HepG2 (cell line): ENCODE measurements at regions not wholly inside any gene's neighbourhood (a gene's known extent, or its start where the extent isn't known, plus 50 kb on each side); places are given as distances from the start of the nearest gene placed in this dataset.

ENCODE experiments used
- CTCF ChIP-seq: sonication (generic); formaldehyde crosslinking; IDR thresholded peaks from 2 replicates; pipeline ENCODE4 v1.5.0; 2020; ENCODE audit warnings: mild to moderate bottlenecking, missing genetic modification reagents, moderate library complexity
- EP300 ChIP-seq, 3 experiments: sonication (generic) in 1 of 3; formaldehyde crosslinking in 1 of 3; IDR thresholded peaks; 2 replicates each; pipeline versions ENCODE4 v1.5.1 to v1.6.1; 2011 to 2020; ENCODE audit warnings: low read depth in 2 of 3, low read length in 2 of 3, borderline replicate concordance in 1 of 3, improper control_type of control experiment in 1 of 3, mild to moderate bottlenecking in 1 of 3, missing genetic modification reagents in 1 of 3, moderate library complexity in 1 of 3
- HOXA7 ChIP-seq: sonication (generic); formaldehyde crosslinking; IDR thresholded peaks from 2 replicates; pipeline ENCODE4 v1.8.1; 2022; ENCODE audit warnings: mild to moderate bottlenecking, missing genetic modification reagents, moderate library complexity
- MLLT10 ChIP-seq: sonication (generic); formaldehyde crosslinking; IDR thresholded peaks from 2 replicates; pipeline ENCODE4 v1.4.0; 2020; ENCODE audit warnings: missing genetic modification reagents
- POLR2AphosphoS2 ChIP-seq: IDR thresholded peaks from 2 replicates; pipeline ENCODE4 v1.6.1; 2011; ENCODE audit warnings: low read depth, low read length, improper control_type of control experiment
- REST ChIP-seq, 2 experiments: IDR thresholded peaks; 2 replicates each; pipeline ENCODE4 v1.6.1; 2011 to 2012; ENCODE audit warnings: low read length in 2 of 2, borderline replicate concordance in 1 of 2, low read depth in 1 of 2, mild to moderate bottlenecking in 1 of 2, moderate library complexity in 1 of 2
- ZNF629 ChIP-seq: sonication (generic); formaldehyde crosslinking; conservative IDR thresholded peaks from 2 replicates; pipeline ENCODE4 v1.5.0; 2020; ENCODE audit warnings: missing genetic modification reagents
- ZNF747 ChIP-seq: sonication (generic); formaldehyde crosslinking; IDR thresholded peaks from 2 replicates; pipeline ENCODE4 v1.8.1; 2023; ENCODE audit warnings: missing genetic modification reagents, mild to moderate bottlenecking, borderline replicate concordance
- TF ChIP-seq, protein P1 (sequence below): sonication (generic); formaldehyde crosslinking; IDR thresholded peaks from 2 replicates; pipeline ENCODE4 v1.4.0; 2020; ENCODE audit warnings: missing genetic modification reagents

DNA sequence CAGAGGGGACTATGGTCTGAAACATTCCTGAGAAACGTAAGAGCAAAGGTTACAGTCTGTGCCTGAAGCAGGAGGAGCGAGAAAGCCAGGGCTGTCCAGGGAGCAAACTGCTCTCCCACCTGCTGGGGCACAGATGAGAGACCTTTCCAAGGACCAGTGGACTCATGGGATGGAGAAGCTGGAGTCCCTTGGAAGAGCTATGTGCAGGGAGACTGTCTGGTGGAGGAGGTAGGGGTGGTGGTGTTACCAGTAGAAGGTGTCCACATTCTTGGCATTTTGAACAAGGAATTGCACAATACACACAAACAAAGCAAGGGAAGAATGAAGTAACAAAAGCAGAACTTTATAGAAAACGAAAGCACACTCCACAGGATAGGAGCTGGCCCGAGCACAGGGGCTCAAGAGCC lies 97.9 kb upstream of the CYRIA start:
- no peak for TF ChIP-seq POLR2AphosphoS2
- no peak for TF ChIP-seq REST (IDR thresholded peaks at IDR 0.05; ENCODE audit: borderline replicate concordance in 1 of 2, low read depth in 1 of 2, low read length in 2 of 2)
- no peak for TF ChIP-seq CTCF (CRISPR knock-in tag)
- TF ChIP-seq ZNF747 (CRISPR knock-in tag): no peak
- TF ChIP-seq HOXA7: no peak
- no peak for TF ChIP-seq EP300 (IDR thresholded peaks at IDR 0.05; ENCODE audit: low read depth in 2 of 2, low read length in 2 of 2)
- TF ChIP-seq EP300 (CRISPR knock-in tag; IDR thresholded peaks at IDR 0.05; ENCODE audit: borderline replicate concordance): no peak
- TF ChIP-seq MLLT10 (CRISPR knock-in tag): no peak
- no peak for TF ChIP-seq ZNF629 (CRISPR knock-in tag)
- TF ChIP-seq, protein P1, sequence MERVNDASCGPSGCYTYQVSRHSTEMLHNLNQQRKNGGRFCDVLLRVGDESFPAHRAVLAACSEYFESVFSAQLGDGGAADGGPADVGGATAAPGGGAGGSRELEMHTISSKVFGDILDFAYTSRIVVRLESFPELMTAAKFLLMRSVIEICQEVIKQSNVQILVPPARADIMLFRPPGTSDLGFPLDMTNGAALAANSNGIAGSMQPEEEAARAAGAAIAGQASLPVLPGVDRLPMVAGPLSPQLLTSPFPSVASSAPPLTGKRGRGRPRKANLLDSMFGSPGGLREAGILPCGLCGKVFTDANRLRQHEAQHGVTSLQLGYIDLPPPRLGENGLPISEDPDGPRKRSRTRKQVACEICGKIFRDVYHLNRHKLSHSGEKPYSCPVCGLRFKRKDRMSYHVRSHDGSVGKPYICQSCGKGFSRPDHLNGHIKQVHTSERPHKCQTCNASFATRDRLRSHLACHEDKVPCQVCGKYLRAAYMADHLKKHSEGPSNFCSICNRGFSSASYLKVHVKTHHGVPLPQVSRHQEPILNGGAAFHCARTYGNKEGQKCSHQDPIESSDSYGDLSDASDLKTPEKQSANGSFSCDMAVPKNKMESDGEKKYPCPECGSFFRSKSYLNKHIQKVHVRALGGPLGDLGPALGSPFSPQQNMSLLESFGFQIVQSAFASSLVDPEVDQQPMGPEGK (CRISPR knock-in tag): no peak
